Adrenal gland (tissue), 5 donors: ENCODE measurements at regions not wholly inside any gene's neighbourhood (a gene's known extent, or its start where the extent isn't known, plus 50 kb on each side); places are given as distances from the start of the nearest gene placed in this dataset.

Experiments
- POLR2A ChIP-seq, 2 donors: fragments of 450-650 bp; IDR thresholded peaks; one replicate each; pipeline ENCODE4 v1.6.1; 2017; ENCODE audit warnings: antibody characterized with exemption in 2 of 2, mild to moderate bottlenecking in 2 of 2, moderate library complexity in 1 of 2
- TF ChIP-seq, protein P1 (sequence below), 6 experiments: fragments of 450-650 bp in 4 of 6; fragments of 200-600 bp in 2 of 6; sonication (generic) in 1 of 6; IDR thresholded peaks; 1 replicate in 5 of 6; 2 replicates in 1 of 6; pipeline versions ENCODE4 v1.5.1 to v1.8.0; 2016 to 2021; ENCODE audit warnings: antibody characterized with exemption in 6 of 6, mild to moderate bottlenecking in 2 of 6, moderate library complexity in 1 of 6
- donor health status: DM: no; HTN: no; CAD: no.

DNA sequence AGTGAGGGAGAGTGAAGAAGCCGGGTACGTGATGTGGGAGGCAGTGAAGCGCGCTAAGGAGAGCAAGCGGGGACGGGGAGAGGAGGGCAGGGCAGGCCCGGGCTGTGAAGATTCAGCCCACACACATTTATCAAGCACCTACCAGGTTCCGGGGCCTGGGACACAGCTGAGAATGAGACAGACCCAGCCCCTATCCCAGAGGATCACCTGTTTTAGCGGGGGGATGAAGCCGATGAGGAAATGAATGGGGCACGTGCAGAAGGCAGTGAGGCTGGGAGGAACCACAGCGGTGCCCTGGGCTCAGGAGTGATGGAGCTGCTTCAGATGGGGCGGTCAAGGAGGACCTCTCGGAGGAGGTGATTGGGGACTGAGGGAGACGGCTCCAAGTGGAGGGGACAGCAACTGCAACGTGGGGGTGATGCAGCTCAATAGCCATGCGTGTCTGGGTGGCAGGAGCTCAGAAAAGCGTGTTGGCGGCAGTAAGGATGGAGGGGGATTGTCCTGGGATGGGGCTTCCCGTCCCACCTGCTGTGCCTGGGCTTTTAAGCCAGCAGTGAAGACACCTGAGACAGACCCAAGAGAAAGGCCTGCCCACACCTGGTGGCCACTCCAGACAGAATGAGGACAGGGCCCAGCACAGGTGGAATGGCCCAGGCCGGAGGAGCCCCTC, 77.5 kb upstream of the UNC5A start:
- TF ChIP-seq, protein P1, sequence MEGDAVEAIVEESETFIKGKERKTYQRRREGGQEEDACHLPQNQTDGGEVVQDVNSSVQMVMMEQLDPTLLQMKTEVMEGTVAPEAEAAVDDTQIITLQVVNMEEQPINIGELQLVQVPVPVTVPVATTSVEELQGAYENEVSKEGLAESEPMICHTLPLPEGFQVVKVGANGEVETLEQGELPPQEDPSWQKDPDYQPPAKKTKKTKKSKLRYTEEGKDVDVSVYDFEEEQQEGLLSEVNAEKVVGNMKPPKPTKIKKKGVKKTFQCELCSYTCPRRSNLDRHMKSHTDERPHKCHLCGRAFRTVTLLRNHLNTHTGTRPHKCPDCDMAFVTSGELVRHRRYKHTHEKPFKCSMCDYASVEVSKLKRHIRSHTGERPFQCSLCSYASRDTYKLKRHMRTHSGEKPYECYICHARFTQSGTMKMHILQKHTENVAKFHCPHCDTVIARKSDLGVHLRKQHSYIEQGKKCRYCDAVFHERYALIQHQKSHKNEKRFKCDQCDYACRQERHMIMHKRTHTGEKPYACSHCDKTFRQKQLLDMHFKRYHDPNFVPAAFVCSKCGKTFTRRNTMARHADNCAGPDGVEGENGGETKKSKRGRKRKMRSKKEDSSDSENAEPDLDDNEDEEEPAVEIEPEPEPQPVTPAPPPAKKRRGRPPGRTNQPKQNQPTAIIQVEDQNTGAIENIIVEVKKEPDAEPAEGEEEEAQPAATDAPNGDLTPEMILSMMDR (IDR thresholded peaks at IDR 0.05): no peak
- TF ChIP-seq POLR2A (IDR thresholded peaks at IDR 0.05): no peak
